HepG2 (cell line): ENCODE measurements at regions not wholly inside any gene's neighbourhood (a gene's known extent, or its start where the extent isn't known, plus 50 kb on each side); places are given as distances from the start of the nearest gene placed in this dataset.

ENCODE experiments used
- MAFF ChIP-seq: IDR thresholded peaks from 2 replicates; pipeline ENCODE4 v1.6.1; 2011; ENCODE audit warnings: low read depth, low read length, improper control_type of control experiment
- RBM39 ChIP-seq: fragments of 200-400 bp; formaldehyde crosslinking; IDR thresholded peaks from one replicate; pipeline ENCODE4 v1.6.1; 2018; ENCODE audit warnings: antibody characterized with exemption, mild to moderate bottlenecking, low read depth, low read length; ENCODE audit not compliant: poor library complexity, severe bottlenecking
- SAFB2 ChIP-seq: sonication (generic); formaldehyde crosslinking; IDR thresholded peaks from 2 replicates; pipeline ENCODE4 v1.5.1; 2020; ENCODE audit warnings: missing genetic modification reagents, low read depth, mild to moderate bottlenecking, borderline replicate concordance
- SAP130 ChIP-seq: IDR thresholded peaks from 2 replicates; pipeline ENCODE4 v1.6.1; 2016; ENCODE audit warnings: low read depth
- SOX13 ChIP-seq, 3 experiments: fragments of 450-650 bp in 1 of 3; sonication (generic) in 1 of 3; formaldehyde crosslinking in 1 of 3; IDR thresholded peaks in 2 of 3; conservative IDR thresholded peaks in 1 of 3; 2 replicates each; pipeline versions ENCODE4 v1.5.0 to v1.6.1; 2016 to 2020; ENCODE audit warnings: antibody characterized with exemption in 1 of 3, mild to moderate bottlenecking in 1 of 3, missing compliant biosample characterization in 1 of 3, missing genetic modification reagents in 1 of 3, moderate library complexity in 1 of 3
- SOX6 ChIP-seq, 2 experiments: fragments of 450-650 bp in 1 of 2; sonication (generic) in 1 of 2; formaldehyde crosslinking in 1 of 2; IDR thresholded peaks; 2 replicates each; pipeline versions ENCODE4 v1.4.0 to v1.6.1; 2017 to 2020; ENCODE audit warnings: antibody characterized with exemption in 1 of 2, mild to moderate bottlenecking in 1 of 2, missing genetic modification reagents in 1 of 2
- THAP11 ChIP-seq: IDR thresholded peaks from 2 replicates; pipeline ENCODE4 v1.6.1; 2016; ENCODE audit warnings: missing biosample characterization, missing genetic modification reagents
- ZKSCAN1 ChIP-seq: fragments of 150-350 bp; IDR thresholded peaks from 2 replicates; pipeline ENCODE4 v1.6.1; 2014; ENCODE audit warnings: low read length
- ZNF331 ChIP-seq: sonication (generic); formaldehyde crosslinking; IDR thresholded peaks from 2 replicates; pipeline ENCODE4 v1.4.0; 2020; ENCODE audit warnings: missing genetic modification reagents
- ZNF552 ChIP-seq: sonication (generic); formaldehyde crosslinking; IDR thresholded peaks from 2 replicates; pipeline ENCODE4 v1.9.0; 2022; ENCODE audit warnings: missing genetic modification reagents, mild to moderate bottlenecking, borderline replicate concordance
- ZNF562 ChIP-seq: sonication (generic); formaldehyde crosslinking; IDR thresholded peaks from 2 replicates; pipeline ENCODE4 v1.8.0; 2022; ENCODE audit warnings: missing genetic modification reagents, borderline replicate concordance
- ZNF75D ChIP-seq: sonication (generic); formaldehyde crosslinking; IDR thresholded peaks from 2 replicates; pipeline ENCODE4 v1.8.1; 2023; ENCODE audit warnings: missing genetic modification reagents, mild to moderate bottlenecking, borderline replicate concordance
- TF ChIP-seq, protein P1 (sequence below): sonication (generic); formaldehyde crosslinking; conservative IDR thresholded peaks from 2 replicates; pipeline ENCODE4 v1.5.0; 2020; ENCODE audit warnings: missing genetic modification reagents
- TF ChIP-seq, protein P2 (sequence below): sonication (generic); formaldehyde crosslinking; conservative IDR thresholded peaks from 2 replicates; pipeline ENCODE4 v1.4.0; 2020; ENCODE audit warnings: mild to moderate bottlenecking, missing genetic modification reagents, moderate library complexity

- TF ChIP-seq SAP130 (CRISPR knock-in tag) = 0 out of 2 replicates have a peak, but pooled peaks have one; percentile 18
- no peak for TF ChIP-seq SAFB2 (CRISPR knock-in tag)
- no peak for TF ChIP-seq ZNF331
- TF ChIP-seq ZKSCAN1 = no peak
- TF ChIP-seq ZNF552 (CRISPR knock-in tag) = no peak
- no peak for TF ChIP-seq ZNF562
- TF ChIP-seq, protein P1, sequence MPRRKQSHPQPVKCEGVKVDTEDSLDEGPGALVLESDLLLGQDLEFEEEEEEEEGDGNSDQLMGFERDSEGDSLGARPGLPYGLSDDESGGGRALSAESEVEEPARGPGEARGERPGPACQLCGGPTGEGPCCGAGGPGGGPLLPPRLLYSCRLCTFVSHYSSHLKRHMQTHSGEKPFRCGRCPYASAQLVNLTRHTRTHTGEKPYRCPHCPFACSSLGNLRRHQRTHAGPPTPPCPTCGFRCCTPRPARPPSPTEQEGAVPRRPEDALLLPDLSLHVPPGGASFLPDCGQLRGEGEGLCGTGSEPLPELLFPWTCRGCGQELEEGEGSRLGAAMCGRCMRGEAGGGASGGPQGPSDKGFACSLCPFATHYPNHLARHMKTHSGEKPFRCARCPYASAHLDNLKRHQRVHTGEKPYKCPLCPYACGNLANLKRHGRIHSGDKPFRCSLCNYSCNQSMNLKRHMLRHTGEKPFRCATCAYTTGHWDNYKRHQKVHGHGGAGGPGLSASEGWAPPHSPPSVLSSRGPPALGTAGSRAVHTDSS (CRISPR knock-in tag) = no peak
- TF ChIP-seq SOX6 (IDR thresholded peaks at IDR 0.05) = no peak
- TF ChIP-seq SOX6 (CRISPR knock-in tag; IDR thresholded peaks at IDR 0.05) = peak; percentile 33; the same call in 1 of the 2 replicates
- no peak for TF ChIP-seq RBM39
- TF ChIP-seq SOX13 (IDR thresholded peaks at IDR 0.05) = no peak
- 0 out of 4 replicates have a peak, but pooled peaks of 1 of the 2 experiments have one; percentile 22 for TF ChIP-seq SOX13 (CRISPR knock-in tag; conservative IDR thresholded peaks at IDR 0.05 in 1 of 2, IDR thresholded peaks at IDR 0.05 in 1 of 2)
- no peak for TF ChIP-seq THAP11 (CRISPR knock-in tag)
- TF ChIP-seq MAFF = no peak
- no peak for TF ChIP-seq ZNF75D
- TF ChIP-seq, protein P2, sequence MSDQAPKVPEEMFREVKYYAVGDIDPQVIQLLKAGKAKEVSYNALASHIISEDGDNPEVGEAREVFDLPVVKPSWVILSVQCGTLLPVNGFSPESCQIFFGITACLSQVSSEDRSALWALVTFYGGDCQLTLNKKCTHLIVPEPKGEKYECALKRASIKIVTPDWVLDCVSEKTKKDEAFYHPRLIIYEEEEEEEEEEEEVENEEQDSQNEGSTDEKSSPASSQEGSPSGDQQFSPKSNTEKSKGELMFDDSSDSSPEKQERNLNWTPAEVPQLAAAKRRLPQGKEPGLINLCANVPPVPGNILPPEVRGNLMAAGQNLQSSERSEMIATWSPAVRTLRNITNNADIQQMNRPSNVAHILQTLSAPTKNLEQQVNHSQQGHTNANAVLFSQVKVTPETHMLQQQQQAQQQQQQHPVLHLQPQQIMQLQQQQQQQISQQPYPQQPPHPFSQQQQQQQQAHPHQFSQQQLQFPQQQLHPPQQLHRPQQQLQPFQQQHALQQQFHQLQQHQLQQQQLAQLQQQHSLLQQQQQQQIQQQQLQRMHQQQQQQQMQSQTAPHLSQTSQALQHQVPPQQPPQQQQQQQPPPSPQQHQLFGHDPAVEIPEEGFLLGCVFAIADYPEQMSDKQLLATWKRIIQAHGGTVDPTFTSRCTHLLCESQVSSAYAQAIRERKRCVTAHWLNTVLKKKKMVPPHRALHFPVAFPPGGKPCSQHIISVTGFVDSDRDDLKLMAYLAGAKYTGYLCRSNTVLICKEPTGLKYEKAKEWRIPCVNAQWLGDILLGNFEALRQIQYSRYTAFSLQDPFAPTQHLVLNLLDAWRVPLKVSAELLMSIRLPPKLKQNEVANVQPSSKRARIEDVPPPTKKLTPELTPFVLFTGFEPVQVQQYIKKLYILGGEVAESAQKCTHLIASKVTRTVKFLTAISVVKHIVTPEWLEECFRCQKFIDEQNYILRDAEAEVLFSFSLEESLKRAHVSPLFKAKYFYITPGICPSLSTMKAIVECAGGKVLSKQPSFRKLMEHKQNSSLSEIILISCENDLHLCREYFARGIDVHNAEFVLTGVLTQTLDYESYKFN = peak; percentile 33; the same call in 1 of the 2 replicates
Measured at GRCh38 chr14:50013198-50013918, 103.0 kb downstream of the VCPKMT start (continued).
